ENCODE measurements at regions not wholly inside any gene's neighbourhood (a gene's known extent, or its start where the extent isn't known, plus 50 kb on each side); places are given as distances from the start of the nearest gene placed in this dataset.

DNA sequence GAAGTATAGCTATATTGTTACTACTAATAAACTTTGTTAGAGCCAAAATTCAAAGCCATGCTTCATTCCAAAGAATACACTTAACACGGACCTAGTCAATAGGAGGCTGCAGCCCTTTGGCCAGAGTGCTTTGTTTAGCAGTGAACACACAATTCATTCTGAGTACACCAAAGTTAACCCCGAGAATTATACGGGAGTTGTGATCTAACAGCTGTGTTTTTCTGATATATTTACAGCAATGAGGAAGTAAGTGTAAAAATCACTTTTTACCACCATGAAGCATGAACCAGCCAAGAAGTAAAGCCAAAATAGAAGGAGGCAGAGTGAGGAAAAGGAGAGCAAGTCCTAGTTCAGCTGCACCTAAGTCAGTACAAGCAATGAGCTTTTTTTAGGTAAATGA, 156.8 kb upstream of the PDE3A start (continued):
- TF ChIP-seq CBX3 (IDR thresholded peaks at IDR 0.05; ENCODE audit: low read depth) = no peak
- TF ChIP-seq ATF3 (IDR thresholded peaks at IDR 0.05) = no peak
- TF ChIP-seq, protein P1, sequence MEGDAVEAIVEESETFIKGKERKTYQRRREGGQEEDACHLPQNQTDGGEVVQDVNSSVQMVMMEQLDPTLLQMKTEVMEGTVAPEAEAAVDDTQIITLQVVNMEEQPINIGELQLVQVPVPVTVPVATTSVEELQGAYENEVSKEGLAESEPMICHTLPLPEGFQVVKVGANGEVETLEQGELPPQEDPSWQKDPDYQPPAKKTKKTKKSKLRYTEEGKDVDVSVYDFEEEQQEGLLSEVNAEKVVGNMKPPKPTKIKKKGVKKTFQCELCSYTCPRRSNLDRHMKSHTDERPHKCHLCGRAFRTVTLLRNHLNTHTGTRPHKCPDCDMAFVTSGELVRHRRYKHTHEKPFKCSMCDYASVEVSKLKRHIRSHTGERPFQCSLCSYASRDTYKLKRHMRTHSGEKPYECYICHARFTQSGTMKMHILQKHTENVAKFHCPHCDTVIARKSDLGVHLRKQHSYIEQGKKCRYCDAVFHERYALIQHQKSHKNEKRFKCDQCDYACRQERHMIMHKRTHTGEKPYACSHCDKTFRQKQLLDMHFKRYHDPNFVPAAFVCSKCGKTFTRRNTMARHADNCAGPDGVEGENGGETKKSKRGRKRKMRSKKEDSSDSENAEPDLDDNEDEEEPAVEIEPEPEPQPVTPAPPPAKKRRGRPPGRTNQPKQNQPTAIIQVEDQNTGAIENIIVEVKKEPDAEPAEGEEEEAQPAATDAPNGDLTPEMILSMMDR (IDR thresholded peaks at IDR 0.05 in 2 of 3, conservative IDR thresholded peaks at IDR 0.05 in 1 of 3; ENCODE audit: borderline replicate concordance in 1 of 3, insufficient read depth in 1 of 3, low read depth in 2 of 3, low read length in 2 of 3) = no peak

GRCh38 chr12:20211981-20212421, 156.3 kb upstream of the PDE3A start:
- no peak for ATAC-seq
- no peak overlapping the region for H3K4me3 ChIP-seq (replicated peaks in 1 of 2; ENCODE audit: low read depth in 1 of 2, low read length in 2 of 2)
- DNase-seq (ENCODE audit: low read depth, low spot score) = no peak
- no peak overlapping the region for H3K9ac ChIP-seq (ENCODE audit: low read length)
- ChIA-PET POLR2A (no interaction called here), CTCF (interaction anchor here (0.9 kb wide), 1 partner anchor 297 kb away, joined by 3 read pairs; no protein-coding TSS in a partner anchor), RAD21 (ENCODE audit: low non-redundant PET in 1 of 2, low total read pairs in 2 of 2, uncharacterized antibody in 2 of 2, unreplicated experiment in 2 of 2) (no interaction called here)
- no peaks in the 10 kb centered on the region for H3K27me3 ChIP-seq (ENCODE audit: insufficient read depth, low read length)
- no peaks in the 10 kb centered on the region for H3K9me2 ChIP-seq (ENCODE audit: insufficient read depth)
- TF ChIP-seq ELF1 (IDR thresholded peaks at IDR 0.05; ENCODE audit: borderline replicate concordance, low read depth) = no peak
- no peak for TF ChIP-seq JUND (IDR thresholded peaks at IDR 0.05)
- no peak for TF ChIP-seq EZH2 (IDR thresholded peaks at IDR 0.05)
- no peak for TF ChIP-seq TCF7L2 (IDR thresholded peaks at IDR 0.05; ENCODE audit: borderline replicate concordance, extremely low read depth, insufficient read depth, insufficient read length)
- no peak for TF ChIP-seq RAD21 (IDR thresholded peaks at IDR 0.05; ENCODE audit: low read depth)
- TF ChIP-seq SIN3A (IDR thresholded peaks at IDR 0.05; ENCODE audit: low read depth) = no peak
- no peak for TF ChIP-seq ATF3 (IDR thresholded peaks at IDR 0.05)
- no peak for TF ChIP-seq CBX3 (IDR thresholded peaks at IDR 0.05; ENCODE audit: low read depth)
- TF ChIP-seq REST (IDR thresholded peaks at IDR 0.05; ENCODE audit: low read depth) = no peak
- TF ChIP-seq ZFX (IDR thresholded peaks at IDR 0.05) = no peak
- no peak for TF ChIP-seq MAX (IDR thresholded peaks at IDR 0.05)
- TF ChIP-seq YY1 (IDR thresholded peaks at IDR 0.05; ENCODE audit: extremely low read depth, insufficient replicate concordance, low read depth, low read length) = no peak
- no peak for TF ChIP-seq POLR2A (IDR thresholded peaks at IDR 0.05; ENCODE audit: borderline replicate concordance, extremely low read depth, insufficient read depth, insufficient read length)
- TF ChIP-seq FOSL1 (IDR thresholded peaks at IDR 0.05; ENCODE audit: low read depth) = no peak
- no peak for TF ChIP-seq POLR2AphosphoS5 (IDR thresholded peaks at IDR 0.05; ENCODE audit: low read depth, low read length)
- no peak for TF ChIP-seq SP1 (IDR thresholded peaks at IDR 0.05; ENCODE audit: low read depth)
- TF ChIP-seq EZH2phosphoT487 (IDR thresholded peaks at IDR 0.05; ENCODE audit: borderline replicate concordance) = no peak
- no peak for TF ChIP-seq EGR1 (IDR thresholded peaks at IDR 0.05; ENCODE audit: low read depth)
- no peak overlapping the region for H3K4me2 ChIP-seq (ENCODE audit: low read length)
- intact Hi-C loops (cut with micrococcal nuclease) = no loop called here
- H3K27ac ChIP-seq (ENCODE audit: low read depth, low read length) = no peak overlapping the region
- BruUV-seq (replicated peaks) = no TSS peak
- H3K36me3 ChIP-seq (ENCODE audit: control insufficient read depth in 1 of 2, insufficient read depth in 2 of 2, low read length in 2 of 2) = no peaks in the 10 kb centered on the region
- no peaks in the 10 kb centered on the region for H3K79me2 ChIP-seq (ENCODE audit: insufficient read depth, low read length)
- no peaks in the 10 kb centered on the region for H4K20me1 ChIP-seq (ENCODE audit: insufficient read depth)
- no peaks in the 10 kb centered on the region for H3K9me3 ChIP-seq (ENCODE audit: control insufficient read depth in 1 of 2, insufficient read depth in 1 of 2, low read depth in 1 of 2, low read length in 2 of 2)
- peaks cover 14 to 16% of the 10 kb centered on the region in 2 experiments for H3K4me1 ChIP-seq (ENCODE audit: control insufficient read depth in 1 of 2, insufficient read depth in 2 of 2, low read length in 2 of 2)
- H2AFZ ChIP-seq (ENCODE audit: low read depth, low read length, poor library complexity, severe bottlenecking) = no peak overlapping the region
